Erythroblast (primary cell): ENCODE measurements at regions not wholly inside any gene's neighbourhood (a gene's known extent, or its start where the extent isn't known, plus 50 kb on each side); places are given as distances from the start of the nearest gene placed in this dataset.

Experiments used
- GATA1 ChIP-seq: IDR thresholded peaks from 2 replicates; pipeline ENCODE4 v1.6.1; 2011; ENCODE audit warnings: low read depth, mild to moderate bottlenecking, control low read depth, low read length, moderate library complexity
- POLR2A ChIP-seq: IDR thresholded peaks from 2 replicates; pipeline ENCODE4 v1.6.1; 2011; ENCODE audit warnings: mild to moderate bottlenecking, low read length

GRCh38 chr4:174144106-174144505, 139.4 kb downstream of the FBXO8 start:
- TF ChIP-seq POLR2A (no peak), GATA1 (no peak)
